ENCODE measurements at regions not wholly inside any gene's neighbourhood (a gene's known extent, or its start where the extent isn't known, plus 50 kb on each side); places are given as distances from the start of the nearest gene placed in this dataset.
"Not testable (repeated sequence)": the region's sequence is repeated elsewhere in the genome, so short reads cannot be mapped to it uniquely, and the experiment has no call there.

- Histone ChIP-seq H3K9me3 (ENCODE audit: insufficient read depth, low read length) (no peaks in the 10 kb centered on the region), H3K36me3 (ENCODE audit: insufficient read depth, insufficient read length, low read length) (no peaks in the 10 kb centered on the region), H3K27me3 (ENCODE audit: insufficient read depth, insufficient read length) (no peaks in the 10 kb centered on the region), H3K9ac (ENCODE audit: insufficient read length, low read depth) (no peak overlapping the region), H3K4me1 (ENCODE audit: insufficient read depth, insufficient read length) (no peaks in the 10 kb centered on the region), H3K4me3 (ENCODE audit: insufficient read length, low read depth) (no peak overlapping the region)
- TF ChIP-seq YY1 (IDR thresholded peaks at IDR 0.05; ENCODE audit: insufficient read depth, insufficient read length), result no peak
- no peak for TF ChIP-seq SUZ12 (IDR thresholded peaks at IDR 0.05; ENCODE audit: extremely low read depth, insufficient read depth, insufficient read length)
- TF ChIP-seq ZNF274 (IDR thresholded peaks at IDR 0.05; ENCODE audit: low read depth, low read length), result no peak
- no peak for DNase-seq (ENCODE audit: low read depth, low spot score)
Observed at GRCh38 chr18:65671621-65672415, 79.0 kb upstream of the CDH7 start.

GRCh38 chr18:65670145-65670544 is 80.7 kb upstream of the CDH7 start:
- not testable (repeated sequence) for H3K27me3 ChIP-seq (ENCODE audit: insufficient read depth, insufficient read length); DNase-seq (ENCODE audit: low read depth, low spot score); H3K4me3 ChIP-seq (ENCODE audit: insufficient read length, low read depth); H3K4me1 ChIP-seq (ENCODE audit: insufficient read depth, insufficient read length); H3K36me3 ChIP-seq (ENCODE audit: insufficient read depth, insufficient read length, low read length); H3K9ac ChIP-seq (ENCODE audit: insufficient read length, low read depth); H3K9me3 ChIP-seq (ENCODE audit: insufficient read depth, low read length)

DNA sequence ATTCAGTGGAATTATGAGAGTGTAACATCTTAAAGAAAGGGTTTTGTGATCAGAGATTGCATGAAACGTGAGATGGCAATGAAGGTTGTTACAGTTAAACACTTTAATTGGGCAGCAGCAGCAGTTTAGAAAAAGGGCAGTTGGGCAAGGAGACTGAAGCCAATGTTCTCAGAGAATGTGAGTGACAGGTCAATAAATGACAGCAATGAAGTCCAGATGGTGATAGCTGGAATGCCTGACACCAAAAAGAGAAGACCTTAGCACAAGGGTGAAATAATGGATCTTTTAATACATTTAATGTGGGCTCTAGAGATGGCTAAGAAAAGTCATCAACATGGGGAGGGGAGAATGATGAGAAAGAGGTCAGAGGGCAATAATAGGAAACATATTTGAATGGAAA is 89.4 kb upstream of the CDH7 start:
- no peaks in the 10 kb centered on the region for H3K9me3 ChIP-seq (ENCODE audit: insufficient read depth, low read length)
- no peaks in the 10 kb centered on the region for H3K36me3 ChIP-seq (ENCODE audit: insufficient read depth, insufficient read length, low read length)
- H3K4me1 ChIP-seq (ENCODE audit: insufficient read depth, insufficient read length), result no peaks in the 10 kb centered on the region
- no peaks in the 10 kb centered on the region for H3K27me3 ChIP-seq (ENCODE audit: insufficient read depth, insufficient read length)
- H3K9ac ChIP-seq (ENCODE audit: insufficient read length, low read depth), result no peak overlapping the region
- no peak for TF ChIP-seq SUZ12 (IDR thresholded peaks at IDR 0.05; ENCODE audit: extremely low read depth, insufficient read depth, insufficient read length)
- TF ChIP-seq ZNF274 (IDR thresholded peaks at IDR 0.05; ENCODE audit: low read depth, low read length), result no peak
- no peak for TF ChIP-seq YY1 (IDR thresholded peaks at IDR 0.05; ENCODE audit: insufficient read depth, insufficient read length)
- no peak overlapping the region for H3K4me3 ChIP-seq (ENCODE audit: insufficient read length, low read depth)
- no peak for DNase-seq (ENCODE audit: low read depth, low spot score)

GRCh38 chr18:65659912-65660311 is 90.9 kb upstream of the CDH7 start:
- no peak for DNase-seq (ENCODE audit: low read depth, low spot score)
- H3K4me1 ChIP-seq (ENCODE audit: insufficient read depth, insufficient read length), result no peaks in the 10 kb centered on the region
- H3K9ac ChIP-seq (ENCODE audit: insufficient read length, low read depth), result no peak overlapping the region
- H3K4me3 ChIP-seq (ENCODE audit: insufficient read length, low read depth), result no peak overlapping the region
- TF ChIP-seq ZNF274 (IDR thresholded peaks at IDR 0.05; ENCODE audit: low read depth, low read length) (no peak), YY1 (IDR thresholded peaks at IDR 0.05; ENCODE audit: insufficient read depth, insufficient read length) (no peak)
- H3K27me3 ChIP-seq (ENCODE audit: insufficient read depth, insufficient read length), result no peaks in the 10 kb centered on the region
- no peaks in the 10 kb centered on the region for H3K36me3 ChIP-seq (ENCODE audit: insufficient read depth, insufficient read length, low read length)
- no peaks in the 10 kb centered on the region for H3K9me3 ChIP-seq (ENCODE audit: insufficient read depth, low read length)

- Histone ChIP-seq H3K27me3 (ENCODE audit: insufficient read depth, insufficient read length) (no peaks in the 10 kb centered on the region), H3K9me3 (ENCODE audit: insufficient read depth, low read length) (no peaks in the 10 kb centered on the region), H3K9ac (ENCODE audit: insufficient read length, low read depth) (no peak overlapping the region), H3K36me3 (ENCODE audit: insufficient read depth, insufficient read length, low read length) (no peaks in the 10 kb centered on the region), H3K4me1 (ENCODE audit: insufficient read depth, insufficient read length) (no peaks in the 10 kb centered on the region), H3K4me3 (ENCODE audit: insufficient read length, low read depth) (no peak overlapping the region)
- no peak for TF ChIP-seq ZNF274 (IDR thresholded peaks at IDR 0.05; ENCODE audit: low read depth, low read length)
- no peak for TF ChIP-seq SUZ12 (IDR thresholded peaks at IDR 0.05; ENCODE audit: extremely low read depth, insufficient read depth, insufficient read length)
- no peak for TF ChIP-seq YY1 (IDR thresholded peaks at IDR 0.05; ENCODE audit: insufficient read depth, insufficient read length)
- DNase-seq (ENCODE audit: low read depth, low spot score), result no peak
Observed at GRCh38 chr18:65659312-65659711, 91.5 kb upstream of the CDH7 start.

GRCh38 chr18:65651192-65651591 is 99.6 kb upstream of the CDH7 start:
- DNase-seq (ENCODE audit: low read depth, low spot score), result no peak
- TF ChIP-seq SUZ12 (IDR thresholded peaks at IDR 0.05; ENCODE audit: extremely low read depth, insufficient read depth, insufficient read length) (no peak), ZNF274 (IDR thresholded peaks at IDR 0.05; ENCODE audit: low read depth, low read length) (no peak), YY1 (IDR thresholded peaks at IDR 0.05; ENCODE audit: insufficient read depth, insufficient read length) (no peak)
- no peaks in the 10 kb centered on the region for H3K9me3 ChIP-seq (ENCODE audit: insufficient read depth, low read length)
- no peak overlapping the region for H3K4me3 ChIP-seq (ENCODE audit: insufficient read length, low read depth)
- no peaks in the 10 kb centered on the region for H3K27me3 ChIP-seq (ENCODE audit: insufficient read depth, insufficient read length)
- H3K36me3 ChIP-seq (ENCODE audit: insufficient read depth, insufficient read length, low read length), result no peaks in the 10 kb centered on the region
- H3K9ac ChIP-seq (ENCODE audit: insufficient read length, low read depth), result no peak overlapping the region
- H3K4me1 ChIP-seq (ENCODE audit: insufficient read depth, insufficient read length), result no peaks in the 10 kb centered on the region

GRCh38 chr18:65632236-65632635 is 118.6 kb upstream of the CDH7 start:
- no peaks in the 10 kb centered on the region for H3K27me3 ChIP-seq (ENCODE audit: insufficient read depth, insufficient read length)
- no peak overlapping the region for H3K9ac ChIP-seq (ENCODE audit: insufficient read length, low read depth)
- H3K4me1 ChIP-seq (ENCODE audit: insufficient read depth, insufficient read length), result no peaks in the 10 kb centered on the region
- DNase-seq (ENCODE audit: low read depth, low spot score), result no peak
- no peaks in the 10 kb centered on the region for H3K36me3 ChIP-seq (ENCODE audit: insufficient read depth, insufficient read length, low read length)
- TF ChIP-seq YY1 (IDR thresholded peaks at IDR 0.05; ENCODE audit: insufficient read depth, insufficient read length) (no peak), SUZ12 (IDR thresholded peaks at IDR 0.05; ENCODE audit: extremely low read depth, insufficient read depth, insufficient read length) (no peak), ZNF274 (IDR thresholded peaks at IDR 0.05; ENCODE audit: low read depth, low read length) (no peak)
- no peak overlapping the region for H3K4me3 ChIP-seq (ENCODE audit: insufficient read length, low read depth)
- H3K9me3 ChIP-seq (ENCODE audit: insufficient read depth, low read length), result no peaks in the 10 kb centered on the region
